Kidney (tissue), 13 donors: ENCODE measurements at regions not wholly inside any gene's neighbourhood (a gene's known extent, or its start where the extent isn't known, plus 50 kb on each side); places are given as distances from the start of the nearest gene placed in this dataset.

Experiments used
- DNase-seq, 5 donors: peaks; one replicate each; pipeline ENCODE4 v3.0.0-alpha.2; 2013 to 2020
- FAIRE-seq: peaks from 2 replicates; lab custom pipeline; 2012; peaks lifted over from hg19 to GRCh38; lab: Jason Lieb, UNC
- H3K27ac ChIP-seq, 2 donors: one replicate each; pipeline ENCODE4 v1.7.0; 2013; ENCODE audit warnings: low read depth in 2 of 2, low read length in 2 of 2, inconsistent platforms in 1 of 2
- H3K27me3 ChIP-seq: one replicate; pipeline ENCODE4 v1.7.1; 2013; ENCODE audit warnings: low read length, inconsistent platforms; ENCODE audit not compliant: control insufficient read depth, insufficient read depth
- H3K36me3 ChIP-seq, 3 donors: one replicate each; pipeline versions ENCODE4 v1.7.0 to v1.7.1; 2013; ENCODE audit warnings: low read length in 3 of 3, control low read depth in 1 of 3, inconsistent platforms in 1 of 3; ENCODE audit not compliant: insufficient read depth in 3 of 3, control insufficient read depth in 2 of 3
- H3K4me1 ChIP-seq, 3 donors: one replicate each; pipeline versions ENCODE4 v1.7.0 to v1.7.1; 2013; ENCODE audit warnings: low read length in 3 of 3, inconsistent platforms in 1 of 3, low read depth in 1 of 3; ENCODE audit not compliant: control insufficient read depth in 2 of 3, insufficient read depth in 2 of 3
- H3K4me3 ChIP-seq, 3 donors: one replicate each; pipeline versions ENCODE4 v1.7.0 to v1.8.1; 2013; ENCODE audit warnings: low read length in 3 of 3, control low read depth in 1 of 3, inconsistent platforms in 1 of 3
- H3K9ac ChIP-seq, 3 donors: one replicate each; pipeline versions ENCODE4 v1.7.0 to v1.7.1; 2013; ENCODE audit warnings: low read length in 3 of 3, control low read depth in 1 of 3, inconsistent platforms in 1 of 3
- H3K9me3 ChIP-seq, 3 donors: one replicate each; pipeline versions ENCODE4 v1.7.0 to v1.7.1; 2013; ENCODE audit warnings: low read length in 3 of 3, control low read depth in 1 of 3, inconsistent platforms in 1 of 3; ENCODE audit not compliant: control insufficient read depth in 2 of 3, insufficient read depth in 1 of 3
- CTCF ChIP-seq: IDR thresholded peaks from 3 replicates; pipeline ENCODE4 v1.5.1; 2012; ENCODE audit warnings: mild to moderate bottlenecking, moderate library complexity, borderline replicate concordance; ENCODE audit not compliant: insufficient read depth; ENCODE audit errors: extremely low read depth
- intact Hi-C: fragments of 100-400 bp; cut with DNase I; formaldehyde crosslinking; loops from one replicate; pipeline ENCODE4 v1.11.1; 2022
- donor health status: control.
- donor health status: control.
- donor health status: control.
- donor health status: control.
- donor health status: control.
- donor health status: DM: yes; HTN: yes; CAD: no.
- donor health status: Normal renal cell carcinoma (clear cell type).

GRCh38 chr14:100994082-100994481 lies 90.6 kb upstream of the RTL1 start:
- Histone ChIP-seq H3K27me3 (no peaks in the 10 kb centered on the region), H3K27ac (no peak overlapping the region), H3K9me3 (no peaks in the 10 kb centered on the region), H3K4me3 (no peak overlapping the region), H3K4me1 (no peaks in the 10 kb centered on the region), H3K9ac (no peak overlapping the region), H3K36me3 (no peaks in the 10 kb centered on the region)
- no peak for FAIRE-seq
- DNase-seq = no peak
- TF ChIP-seq CTCF = no peak
- intact Hi-C loops = no loop called here

GRCh38 chr14:100994756-100995330 lies 91.3 kb upstream of the RTL1 start:
- intact Hi-C loops = no loop called here
- H3K36me3 ChIP-seq = no peaks in the 10 kb centered on the region
- no peak overlapping the region for H3K9ac ChIP-seq
- DNase-seq = no peak
- no peak overlapping the region for H3K4me3 ChIP-seq
- H3K27me3 ChIP-seq = no peaks in the 10 kb centered on the region
- H3K9me3 ChIP-seq = no peaks in the 10 kb centered on the region
- FAIRE-seq = no peak
- H3K27ac ChIP-seq = no peak overlapping the region
- H3K4me1 ChIP-seq = no peaks in the 10 kb centered on the region
- TF ChIP-seq CTCF = no peak

- no peaks in the 10 kb centered on the region for H3K27me3 ChIP-seq
- H3K4me3 ChIP-seq = no peak overlapping the region
- H3K27ac ChIP-seq = no peak overlapping the region
- no peak for DNase-seq
- FAIRE-seq = no peak
- no peaks in the 10 kb centered on the region for H3K36me3 ChIP-seq
- H3K9me3 ChIP-seq = no peaks in the 10 kb centered on the region
- TF ChIP-seq CTCF = no peak
- no peaks in the 10 kb centered on the region for H3K4me1 ChIP-seq
- no peak overlapping the region for H3K9ac ChIP-seq
- intact Hi-C loops = no loop called here
Observed at GRCh38 chr14:101000711-101001250, 97.3 kb upstream of the RTL1 start.
